ENCODE measurements at regions not wholly inside any gene's neighbourhood (a gene's known extent, or its start where the extent isn't known, plus 50 kb on each side); places are given as distances from the start of the nearest gene placed in this dataset.
"Not testable (repeated sequence)": the region's sequence is repeated elsewhere in the genome, so short reads cannot be mapped to it uniquely, and the experiment has no call there.

GRCh38 chr10:28986117-28986792 is 302.6 kb upstream of the LYZL1 start:
- intact Hi-C loops (cut with micrococcal nuclease) = no loop called here

- intact Hi-C loops (cut with micrococcal nuclease) = no loop called here
Observed at GRCh38 chr10:28986856-28987255, 302.0 kb upstream of the LYZL1 start.

GRCh38 chr10:28987555-28988320 is 301.1 kb upstream of the LYZL1 start:
- intact Hi-C loops (cut with micrococcal nuclease) = no loop called here

- intact Hi-C loops (cut with micrococcal nuclease) = no loop called here
Observed at GRCh38 chr10:28988980-28989379, 299.9 kb upstream of the LYZL1 start.

GRCh38 chr10:28991333-28992270 is 297.3 kb upstream of the LYZL1 start:
- intact Hi-C loops (cut with micrococcal nuclease) = loop anchor here (1.0 to 5.0 kb wide), 2 partner anchors 314 to 327 kb away; partner anchors contain the start of gene BAMBI

GRCh38 chr10:28993056-28993455 is 295.8 kb upstream of the LYZL1 start:
- intact Hi-C loops (cut with micrococcal nuclease) = loop anchor here (5.0 kb wide), 1 partner anchor 316 kb away; the partner anchor contains the start of gene BAMBI

- intact Hi-C loops (cut with micrococcal nuclease) = loop anchor here (5.0 kb wide), 1 partner anchor 317 kb away; the partner anchor contains the start of gene BAMBI
Observed at GRCh38 chr10:28993861-28994260, 295.0 kb upstream of the LYZL1 start.

GRCh38 chr10:28994802-28995201 is 294.1 kb upstream of the LYZL1 start:
- intact Hi-C loops (cut with micrococcal nuclease) = loop anchor here (5.0 kb wide), 1 partner anchor 318 kb away; the partner anchor contains the start of gene BAMBI

GRCh38 chr10:28995497-28995896 is 293.4 kb upstream of the LYZL1 start:
- intact Hi-C loops (cut with micrococcal nuclease) = no loop called here

GRCh38 chr10:28996345-28996744 is 292.5 kb upstream of the LYZL1 start:
- intact Hi-C loops (cut with micrococcal nuclease) = no loop called here

GRCh38 chr10:28996947-28997551 is 291.8 kb upstream of the LYZL1 start:
- intact Hi-C loops (cut with micrococcal nuclease) = no loop called here

GRCh38 chr10:28997734-28998133 is 291.1 kb upstream of the LYZL1 start:
- intact Hi-C loops (cut with micrococcal nuclease) = no loop called here

- intact Hi-C loops (cut with micrococcal nuclease) = no loop called here
Observed at GRCh38 chr10:29001801-29002200, 287.1 kb upstream of the LYZL1 start.

GRCh38 chr10:29003014-29003413 is 285.9 kb upstream of the LYZL1 start:
- intact Hi-C loops (cut with micrococcal nuclease) = not testable (repeated sequence)

- intact Hi-C loops (cut with micrococcal nuclease) = no loop called here
Observed at GRCh38 chr10:29005988-29006387, 282.9 kb upstream of the LYZL1 start.

GRCh38 chr10:29007370-29007747 is 281.5 kb upstream of the LYZL1 start:
- intact Hi-C loops (cut with micrococcal nuclease) = no loop called here

GRCh38 chr10:29007748-29008610 is 280.9 kb upstream of the LYZL1 start:
- intact Hi-C loops (cut with micrococcal nuclease) = no loop called here

GRCh38 chr10:29009464-29009863 is 279.4 kb upstream of the LYZL1 start:
- intact Hi-C loops (cut with micrococcal nuclease) = no loop called here

- intact Hi-C loops (cut with micrococcal nuclease) = no loop called here
Observed at GRCh38 chr10:29011516-29011915, 277.4 kb upstream of the LYZL1 start.

GRCh38 chr10:29012926-29013554 is 275.8 kb upstream of the LYZL1 start:
- intact Hi-C loops (cut with micrococcal nuclease) = no loop called here
